Stimulated activated CD4-positive, alpha-beta T cell treated with anti-CD3 and anti-CD28 coated beads, Interleukin-12 subunit alpha, Interleukin-12 subunit beta, amount 100 ng/mL, for 24 hours (primary cell): ENCODE measurements at regions not wholly inside any gene's neighbourhood (a gene's known extent, or its start where the extent isn't known, plus 50 kb on each side); places are given as distances from the start of the nearest gene placed in this dataset.
"Not testable (repeated sequence)": the region's sequence is repeated elsewhere in the genome, so short reads cannot be mapped to it uniquely, and the experiment has no call there.

ENCODE experiments used
- DNase-seq, 2 experiments: peaks; one replicate each; pipeline ENCODE4 v3.0.0-alpha.2; 2020; ENCODE audit warnings: low read depth in 2 of 2

DNA sequence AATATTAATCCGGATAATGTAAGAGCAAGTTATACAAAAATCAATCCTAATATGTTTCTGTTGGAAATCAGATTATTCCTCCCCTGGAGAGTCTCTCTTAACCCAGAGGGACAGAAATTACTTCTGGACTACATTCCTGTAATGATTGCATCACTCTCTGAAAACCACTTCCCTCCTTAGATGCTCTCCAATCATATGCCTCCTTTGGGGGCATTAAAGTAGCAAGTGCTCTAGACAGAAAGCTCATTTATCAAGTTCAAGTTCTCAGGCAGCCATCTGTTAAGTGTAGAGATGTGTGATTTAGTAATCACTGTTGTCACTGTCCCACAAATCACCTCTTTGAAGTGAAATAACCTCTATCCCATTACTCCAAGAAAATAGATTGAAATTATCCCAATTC, 247.1 kb downstream of the SLCO4C1 start:
- no peak for DNase-seq

DNA sequence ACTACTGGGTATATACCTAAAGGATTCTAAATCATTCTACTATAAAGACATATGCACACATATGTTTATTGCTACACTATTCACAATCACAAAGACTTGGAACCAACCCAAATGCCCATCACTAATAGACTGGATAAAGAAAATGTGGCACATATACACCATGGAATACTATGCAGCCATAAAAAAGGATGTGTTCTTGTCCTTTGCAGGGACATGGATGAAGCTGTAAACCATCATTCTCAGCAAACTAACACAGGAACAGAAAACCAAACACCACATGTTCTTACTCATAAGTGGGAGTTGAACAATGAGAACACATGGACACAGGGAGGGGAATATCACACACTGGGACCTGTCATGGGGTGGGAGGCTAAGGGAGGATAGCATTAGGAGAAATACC, 249.0 kb downstream of the SLCO4C1 start:
- DNase-seq = not testable (repeated sequence)

DNA sequence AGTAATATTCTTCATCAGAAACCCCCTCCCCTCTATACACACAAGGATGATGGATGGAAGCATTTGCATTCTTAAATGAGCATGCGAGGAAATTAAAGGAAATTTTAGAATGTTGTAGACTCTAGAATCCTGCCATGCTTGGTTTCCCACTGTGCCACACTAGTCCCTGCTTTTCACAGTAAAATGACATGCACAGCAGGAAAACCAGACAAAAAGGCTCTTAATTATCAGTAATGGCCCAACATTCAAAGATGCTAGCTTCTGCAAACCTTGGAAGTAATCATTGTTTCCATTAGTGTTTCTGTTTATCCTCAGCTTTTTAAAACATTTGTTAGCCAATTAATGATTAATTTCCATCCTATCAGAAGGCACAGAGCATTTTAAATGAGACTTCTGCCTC, 255.8 kb downstream of the SLCO4C1 start:
- no peak for DNase-seq

DNA sequence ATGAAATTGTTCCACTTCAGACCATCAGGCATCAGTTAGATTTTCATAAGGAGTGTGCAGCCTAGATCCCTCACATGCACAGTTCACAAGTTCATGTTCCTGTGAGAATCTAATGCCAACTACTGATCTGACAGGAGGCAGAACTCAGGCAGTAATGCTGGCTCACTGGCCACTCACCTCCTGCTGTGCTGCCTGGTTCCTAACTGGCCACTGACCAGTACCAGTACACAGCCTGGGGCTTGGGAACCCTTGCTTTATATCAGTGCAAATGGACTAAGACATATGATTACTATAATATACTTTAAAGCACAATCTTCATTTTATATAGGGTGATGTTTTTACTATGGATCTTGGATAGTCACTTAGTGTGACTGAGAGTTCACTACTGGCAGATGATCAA, 259.2 kb downstream of the SLCO4C1 start:
- DNase-seq = no peak

DNA sequence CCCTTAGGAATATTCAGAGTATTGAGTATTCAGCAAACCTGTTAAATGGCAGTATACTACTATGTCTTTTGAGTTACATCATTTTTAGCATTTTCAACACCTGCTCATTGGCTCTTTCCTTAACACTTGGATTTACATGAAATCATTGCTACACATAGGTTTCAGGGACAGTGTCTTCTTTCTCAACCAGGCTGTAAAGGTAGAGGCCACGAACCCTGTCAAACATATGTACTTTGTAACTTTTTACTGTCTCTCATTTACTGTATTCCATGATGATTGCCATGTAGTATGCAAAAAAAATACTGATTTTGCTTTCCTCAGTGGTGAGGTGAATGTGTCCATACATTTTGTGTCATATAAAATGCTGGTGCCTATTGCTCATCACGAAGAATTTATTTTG, 264.4 kb downstream of the SLCO4C1 start:
- DNase-seq = no peak

DNA sequence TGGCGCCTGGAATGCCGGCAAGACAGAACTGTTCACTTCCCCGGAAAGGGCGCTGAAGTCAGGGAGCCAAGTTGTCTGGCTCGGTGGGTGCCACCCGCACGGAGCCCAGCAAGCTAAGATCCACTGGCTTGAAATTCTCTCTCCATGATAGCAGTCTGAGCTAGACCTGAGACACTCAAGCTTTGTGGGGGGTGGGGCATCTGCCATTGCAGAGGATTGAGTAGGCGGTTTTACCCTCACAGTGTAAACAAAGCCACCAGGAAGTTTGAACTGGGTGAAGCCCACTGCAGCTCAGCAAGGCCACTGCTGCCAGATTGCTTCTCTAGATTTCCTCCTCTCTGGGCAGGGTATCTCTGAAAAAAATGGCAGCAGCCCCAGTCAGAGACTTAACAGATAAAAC, 277.4 kb downstream of the SLCO4C1 start:
- DNase-seq = no peak

DNA sequence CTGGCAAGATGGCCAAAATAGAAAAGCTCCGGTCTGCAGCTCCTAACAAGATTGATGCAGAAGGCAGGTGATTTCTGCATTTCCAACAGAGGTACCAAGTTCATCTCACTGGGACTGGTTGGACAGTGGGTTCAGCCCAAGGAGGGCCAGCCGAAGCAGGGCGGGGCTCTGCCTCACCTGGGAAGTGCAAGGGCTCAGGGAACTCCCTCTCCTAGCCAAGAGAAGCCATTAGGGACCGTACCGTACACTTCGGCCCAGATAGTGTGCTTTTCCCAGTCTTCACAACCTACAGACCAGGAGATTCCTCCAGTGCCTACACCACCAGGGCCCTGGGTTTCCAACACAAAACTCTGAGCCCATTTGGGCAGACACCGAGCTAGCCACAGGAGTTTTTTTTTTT, 277.8 kb downstream of the SLCO4C1 start:
- no peak for DNase-seq

DNA sequence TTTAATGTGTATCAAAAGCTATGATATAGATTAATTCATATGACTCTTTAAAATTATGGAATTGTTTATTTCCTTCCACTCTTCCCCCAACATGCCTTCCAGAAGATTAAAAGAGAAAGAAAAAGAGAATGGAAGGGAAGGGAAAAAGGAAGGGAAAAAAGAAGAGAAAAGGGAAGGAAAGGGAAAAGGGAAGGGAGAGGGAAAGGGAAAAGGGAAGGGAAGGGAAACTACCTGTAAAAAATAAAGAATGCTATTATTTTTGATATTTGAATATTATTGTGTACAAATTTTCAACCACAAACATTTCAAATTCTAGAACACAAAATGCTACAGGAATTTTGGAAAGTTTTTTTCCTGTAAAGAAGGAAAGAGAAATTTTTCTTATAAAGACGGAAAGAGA, 281.7 kb downstream of the SLCO4C1 start:
- DNase-seq = no peak

DNA sequence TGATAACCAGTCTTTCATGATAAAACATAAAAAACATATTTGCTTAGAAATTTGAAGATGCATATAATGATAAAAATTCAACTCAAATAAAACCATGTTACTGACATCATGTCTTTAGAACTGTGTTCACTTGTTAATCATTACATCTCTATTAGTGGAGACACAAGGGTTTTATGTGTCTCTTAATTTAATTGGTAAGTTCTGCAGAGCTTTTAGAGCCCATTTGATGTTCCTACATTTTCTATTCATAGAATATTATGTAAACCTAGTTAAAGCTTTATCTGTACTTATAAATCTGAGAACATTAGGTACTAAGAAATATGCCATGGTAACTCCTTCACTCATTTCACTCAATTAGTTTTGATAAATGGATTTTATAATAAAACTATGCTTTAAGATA, 285.4 kb downstream of the SLCO4C1 start:
- no peak for DNase-seq

DNA sequence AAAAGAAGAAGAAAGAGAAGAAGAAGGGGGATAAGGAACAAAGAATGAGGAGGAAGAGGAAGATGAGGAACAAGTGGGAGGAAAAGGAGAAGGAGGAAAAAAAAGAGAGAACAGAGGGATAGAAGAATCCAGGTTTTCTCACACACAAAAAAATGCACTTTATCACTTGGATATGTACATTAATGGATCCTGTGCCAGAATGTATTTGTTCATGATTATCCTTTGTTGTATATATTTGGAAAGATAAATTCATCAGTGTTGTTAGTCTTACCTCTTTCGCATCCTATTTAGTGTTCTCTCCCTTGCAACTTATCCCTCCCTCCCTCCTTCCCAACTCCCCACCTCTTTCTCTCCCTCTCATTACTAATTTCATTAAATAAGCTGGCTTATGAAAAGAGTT, 298.8 kb downstream of the SLCO4C1 start:
- DNase-seq = no peak

DNA sequence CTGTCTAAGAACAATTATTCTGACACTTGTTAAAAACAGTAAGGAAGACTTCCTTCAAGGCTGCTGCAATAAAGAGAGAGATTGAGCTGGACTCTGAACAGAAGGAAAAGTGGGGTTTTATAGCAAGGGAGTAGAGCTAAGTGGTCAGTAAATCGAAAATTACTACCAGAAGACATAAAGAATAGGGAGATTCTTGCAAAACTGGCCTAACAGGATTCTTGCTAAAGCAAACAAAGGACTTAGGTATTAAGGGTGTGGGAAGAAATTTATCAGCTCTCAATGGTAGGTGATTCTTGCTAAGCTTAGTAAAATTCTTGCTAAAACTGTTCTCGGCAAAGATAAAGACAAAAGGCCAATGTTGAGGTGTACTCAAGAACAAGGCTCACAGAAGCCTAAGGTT, 300.5 kb downstream of the SLCO4C1 start:
- no peak for DNase-seq

DNA sequence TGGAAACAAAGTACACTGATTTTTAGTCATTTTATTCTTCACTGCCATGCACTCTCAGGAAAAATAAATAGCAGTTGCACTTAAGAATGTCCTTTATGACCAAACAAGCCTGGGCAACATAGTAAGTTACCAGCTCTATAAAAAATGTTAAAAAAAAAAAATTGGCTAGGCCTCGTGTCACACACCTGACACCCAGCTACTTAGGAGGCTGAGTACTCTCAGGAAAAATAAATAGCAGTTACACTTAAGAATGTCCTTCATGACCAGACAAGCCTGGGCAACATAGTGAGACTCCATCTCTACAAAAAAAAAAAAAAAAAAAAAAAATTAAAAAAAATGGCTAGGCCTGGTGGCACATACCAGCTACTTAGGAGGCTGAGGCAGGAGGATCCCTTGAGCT, 304.6 kb downstream of the SLCO4C1 start:
- DNase-seq = no peak

DNA sequence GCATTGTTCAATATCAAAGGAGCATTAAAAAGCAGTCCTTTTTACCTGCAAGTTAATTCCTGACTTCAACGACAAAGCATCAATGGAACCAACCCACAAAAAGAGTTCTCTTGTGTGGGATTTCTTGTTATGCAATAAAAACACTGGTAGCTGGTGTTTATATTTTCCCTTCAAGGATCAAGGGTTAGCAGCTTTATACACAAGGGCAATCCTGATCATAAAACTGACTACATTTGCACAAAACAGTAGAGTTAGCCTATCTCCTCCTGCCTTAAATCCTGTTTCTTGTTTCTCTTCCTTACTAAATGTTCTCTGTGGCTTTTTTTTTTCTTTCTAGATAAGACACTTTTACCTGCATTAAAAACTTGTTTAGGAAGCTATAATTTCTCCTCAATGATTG, 306.4 kb downstream of the SLCO4C1 start:
- DNase-seq = no peak

DNA sequence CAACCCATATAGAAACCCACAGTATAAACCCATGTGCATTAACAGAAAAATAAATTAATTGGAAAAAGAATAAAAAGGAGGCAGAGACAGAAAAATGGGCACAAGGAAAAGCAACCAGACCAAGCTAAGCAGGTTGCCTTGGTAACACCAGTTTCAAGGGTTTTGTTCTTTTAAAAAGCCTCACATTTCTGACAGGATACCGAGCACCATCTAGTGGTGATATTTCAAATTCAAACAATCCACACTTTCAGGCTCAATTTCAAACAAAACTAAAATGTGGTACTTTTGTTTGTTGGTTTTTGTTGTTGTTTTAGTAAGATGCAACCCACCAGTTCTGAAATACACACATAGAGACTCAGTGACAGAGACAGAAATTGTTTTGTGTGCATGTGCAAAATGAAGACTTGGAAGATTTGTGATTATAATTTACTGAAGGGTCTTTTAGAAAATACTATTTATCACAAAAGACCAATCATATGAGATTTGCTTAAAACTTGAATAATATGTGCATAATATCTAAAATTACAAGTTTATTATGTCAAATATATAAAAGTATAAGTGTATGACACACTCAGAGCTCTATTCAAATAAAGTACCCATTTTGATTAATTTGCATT, 318.2 kb downstream of the SLCO4C1 start:
- no peak for DNase-seq

DNA sequence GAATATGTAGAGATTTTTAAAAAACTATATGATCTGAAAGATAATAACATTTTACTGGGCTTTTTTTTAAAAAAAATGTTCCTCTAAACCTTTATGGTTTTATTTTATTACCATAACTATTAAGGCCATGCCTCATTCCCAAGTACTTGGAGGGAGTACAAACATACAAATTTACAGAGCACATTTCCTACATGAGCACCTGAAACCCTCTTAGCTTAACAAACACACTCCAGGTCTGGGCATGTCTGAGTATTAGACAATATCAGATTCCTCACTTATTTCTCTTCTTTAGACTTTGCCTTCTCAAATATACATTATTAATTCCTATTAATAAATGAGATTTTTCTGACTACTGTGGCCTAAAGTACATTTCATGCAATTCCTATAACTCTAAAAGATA, 319.2 kb downstream of the SLCO4C1 start:
- DNase-seq = no peak

DNA sequence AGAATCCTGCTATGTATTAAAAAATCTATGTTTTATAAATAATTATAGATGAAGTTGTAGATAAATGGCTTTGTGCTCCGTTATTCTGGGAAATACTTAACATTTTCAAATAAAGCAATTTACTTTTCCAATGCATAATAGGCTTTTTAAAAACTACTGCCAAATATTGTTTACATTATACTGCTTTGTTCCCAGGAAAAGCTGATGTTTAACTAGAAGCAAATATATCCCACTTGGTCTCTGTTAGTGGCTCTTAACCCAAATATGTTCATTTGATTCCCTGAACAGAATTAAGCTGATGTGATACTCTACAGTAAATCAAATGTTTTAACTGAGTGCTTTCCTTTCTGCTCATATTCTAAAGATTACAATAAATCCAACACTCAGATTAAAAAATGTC, 326.3 kb downstream of the SLCO4C1 start:
- no peak for DNase-seq

DNA sequence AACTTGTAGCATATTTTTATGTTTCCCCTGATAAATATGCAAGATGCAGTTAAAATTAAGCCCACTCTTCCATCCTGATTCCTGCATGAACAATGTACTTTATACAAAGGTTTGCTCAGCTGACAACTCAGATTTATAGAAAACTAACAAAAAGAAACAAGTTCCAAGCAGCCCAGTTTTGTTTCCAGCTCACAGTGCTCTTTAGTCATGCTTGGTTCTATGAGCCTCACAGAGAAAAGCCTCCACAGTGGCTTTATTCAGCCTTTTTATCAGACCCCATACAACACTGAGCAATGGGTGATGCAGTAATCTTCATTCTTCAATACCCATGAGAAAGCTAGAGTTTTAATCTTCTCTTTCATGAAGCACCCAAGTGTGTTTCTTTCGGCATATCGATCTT, 329.6 kb downstream of the SLCO4C1 start:
- no peak for DNase-seq

DNA sequence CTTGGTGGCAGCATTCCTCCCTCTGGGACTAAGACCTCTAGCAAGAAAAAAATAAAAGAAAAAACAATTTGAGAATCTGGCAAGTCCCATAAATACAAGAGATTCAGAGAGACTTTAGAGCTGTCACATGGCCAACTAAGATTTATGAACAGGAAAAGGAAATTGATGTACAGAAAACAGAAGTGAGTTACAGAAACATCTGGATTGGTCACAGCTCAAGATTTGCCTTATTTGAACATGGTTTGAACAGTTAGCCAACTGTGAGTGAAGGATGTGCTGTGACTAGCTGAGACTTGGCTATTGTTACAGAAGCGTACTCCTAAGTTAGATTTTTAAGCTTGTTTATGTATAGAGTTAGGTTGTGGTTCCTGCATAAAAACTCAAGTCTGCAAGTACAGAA, 340.2 kb downstream of the SLCO4C1 start:
- no peak for DNase-seq

DNA sequence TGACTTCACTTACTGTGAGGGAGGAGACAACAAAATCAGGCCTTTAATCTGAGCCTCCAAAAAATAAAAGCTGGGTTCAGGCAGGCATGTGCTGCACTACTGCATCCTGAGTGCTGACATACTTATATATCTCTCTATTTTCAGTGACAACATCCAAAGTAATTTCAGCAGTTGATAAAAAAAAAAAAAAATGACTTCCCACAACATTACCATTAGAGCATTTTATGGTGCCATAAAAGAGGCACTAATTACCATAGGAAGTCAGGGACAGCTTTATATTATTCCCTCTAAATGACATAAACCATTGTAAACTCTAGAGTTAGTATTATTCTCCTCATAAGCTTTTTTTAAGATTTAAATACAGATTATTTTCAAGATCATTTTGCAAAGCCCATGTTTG, 346.1 kb downstream of the SLCO4C1 start:
- no peak for DNase-seq

DNA sequence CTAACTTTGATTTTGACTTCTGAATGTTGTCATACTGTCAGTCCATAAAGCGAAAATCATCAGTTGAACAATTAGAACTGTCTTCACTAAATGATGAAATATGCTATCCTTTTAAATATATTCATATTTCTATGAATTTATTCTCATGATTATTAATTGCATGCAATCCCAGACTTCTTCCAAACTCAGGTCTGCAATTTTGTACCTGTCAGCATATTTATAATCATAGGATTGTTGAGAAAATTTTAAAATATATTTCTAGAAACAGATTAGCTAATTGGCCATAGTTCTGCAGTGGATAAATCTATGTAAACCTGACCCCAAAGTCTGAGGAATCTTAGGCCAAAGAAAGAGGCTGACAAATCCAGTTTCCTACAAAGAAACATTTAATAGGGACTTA, 347.5 kb downstream of the SLCO4C1 start:
- DNase-seq = no peak

DNA sequence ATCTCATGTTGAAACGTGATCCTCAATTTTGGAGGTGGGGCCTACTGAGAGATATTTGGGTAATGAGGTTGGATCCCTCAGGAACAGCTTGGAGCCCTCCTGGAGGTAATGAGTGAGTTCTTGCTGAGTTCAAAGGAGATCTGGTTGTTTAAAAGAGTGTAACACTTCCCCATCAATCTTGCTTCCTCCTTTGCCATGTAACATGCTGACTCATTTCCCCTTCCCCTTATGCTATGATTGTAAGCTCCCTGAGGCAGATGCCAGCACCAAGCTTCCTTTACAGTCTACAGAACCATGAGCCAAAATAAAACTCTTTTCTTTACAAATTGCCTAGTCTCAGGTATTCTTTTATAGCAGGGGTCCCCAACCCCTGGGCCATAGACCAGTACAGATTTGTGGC, 352.3 kb downstream of the SLCO4C1 start:
- no peak for DNase-seq

DNA sequence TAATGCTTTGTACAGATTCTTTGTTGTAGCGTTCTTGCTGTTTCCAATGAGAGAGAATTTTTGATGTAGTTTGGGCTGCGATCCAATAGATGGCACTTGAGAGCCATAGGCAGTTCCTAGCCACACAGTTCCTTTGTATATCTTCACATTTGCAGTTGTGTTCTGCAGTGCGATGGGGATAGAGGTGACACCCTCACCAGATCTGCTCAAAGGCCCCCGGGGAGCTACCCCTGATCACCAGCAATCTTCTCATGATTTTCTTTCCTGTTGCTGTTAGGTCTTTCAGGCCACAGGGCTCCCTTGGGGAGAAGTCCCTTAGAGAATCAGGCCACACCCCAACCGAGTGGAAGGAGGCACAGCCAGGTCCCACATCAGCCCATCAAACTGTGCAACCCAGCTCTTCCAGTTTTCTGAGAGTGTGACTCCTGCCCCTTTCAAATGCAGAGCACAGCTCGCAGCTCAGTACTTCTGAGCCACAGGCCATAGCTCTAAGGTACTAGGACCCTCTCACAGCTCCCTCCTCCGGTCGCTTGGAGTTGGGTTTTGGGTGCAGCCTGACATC, 353.7 kb downstream of the SLCO4C1 start:
- no peak for DNase-seq

DNA sequence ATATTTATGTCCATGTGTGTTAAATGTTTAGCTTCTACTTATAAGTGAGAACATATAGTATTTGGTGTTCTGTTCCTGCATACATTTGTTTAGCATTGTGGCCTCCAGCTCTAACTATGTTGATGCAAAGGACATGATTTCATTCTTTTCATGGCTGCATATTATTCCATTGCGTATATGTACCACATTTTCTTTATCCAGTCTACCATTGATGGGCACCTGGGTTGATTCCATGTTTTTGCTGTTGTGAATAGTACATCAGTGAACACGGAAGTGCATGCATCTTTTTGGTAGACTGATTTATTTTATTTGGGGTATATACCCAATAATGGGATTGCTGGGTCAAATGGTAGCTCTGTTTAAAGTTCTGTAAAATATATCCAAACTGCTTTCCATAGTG, 359.0 kb downstream of the SLCO4C1 start:
- DNase-seq = no peak

DNA sequence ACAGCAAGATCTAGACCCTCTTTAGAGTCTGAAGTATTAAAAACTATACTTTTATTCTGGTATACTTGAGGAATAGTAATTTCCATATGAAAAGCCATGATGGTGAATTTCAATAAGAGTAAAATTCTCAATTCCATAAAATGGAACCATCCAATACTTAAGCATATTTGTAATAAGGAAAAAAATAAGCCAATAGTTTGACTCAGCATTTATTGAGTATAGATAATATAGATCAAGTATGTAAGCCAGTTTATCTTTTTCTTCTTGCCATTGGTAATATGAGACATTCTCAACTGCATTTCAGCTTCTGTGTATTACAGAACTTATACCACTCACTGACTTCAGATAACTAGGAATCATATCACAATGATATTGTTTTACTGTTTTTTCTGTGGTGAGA, 361.0 kb downstream of the SLCO4C1 start:
- no peak for DNase-seq
